Smooth muscle cell (in vitro differentiated cells): ENCODE measurements at regions not wholly inside any gene's neighbourhood (a gene's known extent, or its start where the extent isn't known, plus 50 kb on each side); places are given as distances from the start of the nearest gene placed in this dataset.
"Not testable (repeated sequence)": the region's sequence is repeated elsewhere in the genome, so short reads cannot be mapped to it uniquely, and the experiment has no call there.

Experiments used
- DNase-seq: peaks from one replicate; lab custom pipeline; 2025; ENCODE audit not compliant: unreplicated experiment; lab: John Stamatoyannopoulos, UW
- H2AFZ ChIP-seq: fragments of 200-600 bp; sonication (generic); 2 replicates; pipeline ENCODE4 v1.6.0; 2016; ENCODE audit warnings: antibody characterized with exemption, low read depth, mild to moderate bottlenecking
- H3F3A ChIP-seq: fragments of 200-600 bp; sonication (generic); 2 replicates; pipeline ENCODE4 v1.6.0; 2017; ENCODE audit warnings: antibody characterized with exemption, low read depth
- H3K27ac ChIP-seq: fragments of 200-600 bp; sonication (generic); 2 replicates; pipeline ENCODE4 v1.5.1; 2016; ENCODE audit warnings: low read depth, mild to moderate bottlenecking
- H3K27me3 ChIP-seq: fragments of 200-600 bp; sonication (generic); 2 replicates; pipeline ENCODE4 v1.6.1; 2016; ENCODE audit warnings: low read depth, mild to moderate bottlenecking
- H3K36me3 ChIP-seq: fragments of 200-600 bp; sonication (generic); 2 replicates; pipeline ENCODE4 v1.5.1; 2016; ENCODE audit warnings: low read depth
- H3K4me1 ChIP-seq: fragments of 200-600 bp; sonication (generic); 2 replicates; pipeline ENCODE4 v1.5.1; 2016; ENCODE audit warnings: low read depth
- H3K4me2 ChIP-seq: fragments of 200-600 bp; sonication (generic); 2 replicates; pipeline ENCODE4 v1.6.0; 2016; ENCODE audit warnings: mild to moderate bottlenecking
- H3K4me3 ChIP-seq: fragments of 200-600 bp; sonication (generic); 2 replicates; pipeline ENCODE4 v1.5.1; 2016; ENCODE audit warnings: mild to moderate bottlenecking
- H3K79me2 ChIP-seq: fragments of 200-600 bp; sonication (generic); 2 replicates; pipeline ENCODE4 v1.6.0; 2016; ENCODE audit warnings: low read depth, mild to moderate bottlenecking
- H3K9ac ChIP-seq: fragments of 200-600 bp; sonication (generic); 2 replicates; pipeline ENCODE4 v1.6.0; 2016; ENCODE audit warnings: low read depth
- H3K9me3 ChIP-seq: fragments of 200-600 bp; sonication (generic); replicated peaks from 2 replicates; pipeline ENCODE4 v1.5.1; 2016; ENCODE audit warnings: low read depth
- H4K20me1 ChIP-seq: fragments of 200-600 bp; sonication (generic); 2 replicates; pipeline ENCODE4 v1.6.0; 2016; ENCODE audit warnings: low read depth
- WGBS: methylation state at CpG from one replicate; pipeline ENCODE4 v1.1.7; 2016; ENCODE audit warnings: low lambda C conversion rate; 5-methylcytosine and 5-hydroxymethylcytosine counted together
- TF ChIP-seq, protein P1 (sequence below): fragments of 200-600 bp; sonication (generic); IDR thresholded peaks from 2 replicates; pipeline ENCODE4 v1.5.1; 2017; ENCODE audit warnings: borderline replicate concordance, mild to moderate bottlenecking, antibody characterized with exemption; ENCODE audit not compliant: insufficient read depth, poor library complexity, severe bottlenecking

- H3K36me3 ChIP-seq, result no peaks in the 10 kb centered on the region
- no peak overlapping the region for H3K4me2 ChIP-seq
- peaks cover 4% of the 10 kb centered on the region for H3F3A ChIP-seq
- WGBS, result 92% methylated on average over 9 of the region's 9 CpGs
- H3K4me1 ChIP-seq, result no peaks in the 10 kb centered on the region
- no peak overlapping the region for H3K4me3 ChIP-seq
- H2AFZ ChIP-seq, result no peak overlapping the region
- no peaks in the 10 kb centered on the region for H3K27me3 ChIP-seq
- no peaks in the 10 kb centered on the region for H3K9me3 ChIP-seq
- no peak overlapping the region for H3K27ac ChIP-seq
- H4K20me1 ChIP-seq, result no peaks in the 10 kb centered on the region
- no peaks in the 10 kb centered on the region for H3K79me2 ChIP-seq
- TF ChIP-seq, protein P1, sequence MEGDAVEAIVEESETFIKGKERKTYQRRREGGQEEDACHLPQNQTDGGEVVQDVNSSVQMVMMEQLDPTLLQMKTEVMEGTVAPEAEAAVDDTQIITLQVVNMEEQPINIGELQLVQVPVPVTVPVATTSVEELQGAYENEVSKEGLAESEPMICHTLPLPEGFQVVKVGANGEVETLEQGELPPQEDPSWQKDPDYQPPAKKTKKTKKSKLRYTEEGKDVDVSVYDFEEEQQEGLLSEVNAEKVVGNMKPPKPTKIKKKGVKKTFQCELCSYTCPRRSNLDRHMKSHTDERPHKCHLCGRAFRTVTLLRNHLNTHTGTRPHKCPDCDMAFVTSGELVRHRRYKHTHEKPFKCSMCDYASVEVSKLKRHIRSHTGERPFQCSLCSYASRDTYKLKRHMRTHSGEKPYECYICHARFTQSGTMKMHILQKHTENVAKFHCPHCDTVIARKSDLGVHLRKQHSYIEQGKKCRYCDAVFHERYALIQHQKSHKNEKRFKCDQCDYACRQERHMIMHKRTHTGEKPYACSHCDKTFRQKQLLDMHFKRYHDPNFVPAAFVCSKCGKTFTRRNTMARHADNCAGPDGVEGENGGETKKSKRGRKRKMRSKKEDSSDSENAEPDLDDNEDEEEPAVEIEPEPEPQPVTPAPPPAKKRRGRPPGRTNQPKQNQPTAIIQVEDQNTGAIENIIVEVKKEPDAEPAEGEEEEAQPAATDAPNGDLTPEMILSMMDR, result no peak
- DNase-seq, result no peak
- H3K9ac ChIP-seq, result no peak overlapping the region
These were observed 69.3 kb upstream of the RGPD5 start for GRCh38 chr2:109724533-109725460.

DNA sequence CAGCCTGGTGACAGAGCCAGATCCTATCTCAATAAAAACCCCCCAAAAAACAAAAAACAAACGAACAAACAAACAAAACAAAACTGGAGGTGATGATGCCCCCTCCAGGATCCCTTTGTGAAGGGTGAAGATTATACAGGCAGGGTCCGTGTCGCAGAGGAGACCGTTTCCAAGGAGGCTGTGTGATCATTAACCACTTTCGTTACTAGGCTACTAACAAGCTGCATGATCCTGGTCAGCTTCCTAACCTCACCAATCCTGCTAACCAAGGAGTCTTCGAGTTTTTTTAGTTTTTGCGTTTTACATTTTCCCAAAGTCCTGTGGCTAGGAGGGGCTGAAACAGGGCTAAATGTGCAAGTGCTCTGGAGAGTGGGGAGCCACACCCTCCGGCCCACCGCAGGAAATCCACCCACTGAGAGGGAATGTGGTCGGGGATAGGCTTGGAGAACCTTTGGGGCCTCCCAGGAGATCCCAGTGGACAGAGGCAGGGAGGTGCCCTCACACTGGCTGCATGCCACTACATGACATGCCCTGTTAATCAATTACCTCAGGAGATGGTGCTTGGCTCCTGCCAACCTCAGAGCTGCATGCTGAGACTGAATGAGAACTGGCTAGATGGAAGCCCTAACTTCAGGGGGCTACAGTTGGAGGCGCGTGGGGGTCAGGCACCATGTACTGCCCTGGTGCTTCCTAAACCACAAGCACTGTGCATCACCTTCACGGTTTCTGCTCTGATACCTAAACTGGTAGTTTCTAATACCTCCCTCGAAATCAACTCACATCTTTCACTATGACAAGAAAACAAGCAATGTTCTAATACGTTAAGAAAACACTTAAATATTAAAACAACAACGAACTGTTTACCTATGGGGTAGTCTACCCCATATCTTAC lies 67.5 kb upstream of the RGPD5 start:
- Histone ChIP-seq H3K36me3 (no peaks in the 10 kb centered on the region), H4K20me1 (no peaks in the 10 kb centered on the region), H3K27me3 (no peaks in the 10 kb centered on the region), H3F3A (peaks cover 4% of the 10 kb centered on the region), H2AFZ (no peak overlapping the region), H3K4me3 (no peak overlapping the region), H3K4me2 (no peak overlapping the region), H3K79me2 (no peaks in the 10 kb centered on the region), H3K9ac (no peak overlapping the region), H3K4me1 (no peaks in the 10 kb centered on the region), H3K9me3 (no peaks in the 10 kb centered on the region), H3K27ac (no peak overlapping the region)
- no peak for DNase-seq
- 93% methylated on average over 16 of the region's 16 CpGs for WGBS
- TF ChIP-seq, protein P1, result no peak

GRCh38 chr2:109727929-109728447 lies 66.1 kb upstream of the RGPD5 start:
- no peak overlapping the region for H3K4me2 ChIP-seq
- WGBS, result 95% methylated on average over 4 of the region's 4 CpGs
- no peak overlapping the region for H2AFZ ChIP-seq

GRCh38 chr2:109733746-109734145 lies 60.4 kb upstream of the RGPD5 start:
- WGBS, result 95% methylated on average over 14 of the region's 14 CpGs
- H3K9me3 ChIP-seq, H4K20me1 ChIP-seq: not testable (repeated sequence)

More at GRCh38 chr2:109727929-109728447, 66.1 kb upstream of the RGPD5 start:
- Histone ChIP-seq H3K79me2 (no peaks in the 10 kb centered on the region), H4K20me1 (no peaks in the 10 kb centered on the region), H3K9ac (no peak overlapping the region), H3K4me1 (no peaks in the 10 kb centered on the region), H3K27me3 (no peaks in the 10 kb centered on the region), H3F3A (peaks cover 4% of the 10 kb centered on the region), H3K9me3 (no peaks in the 10 kb centered on the region), H3K27ac (no peak overlapping the region), H3K4me3 (no peak overlapping the region), H3K36me3 (no peaks in the 10 kb centered on the region)
- no peak for DNase-seq
- TF ChIP-seq, protein P1, result no peak

More at GRCh38 chr2:109733746-109734145, 60.4 kb upstream of the RGPD5 start:
- not testable (repeated sequence) for H3K9ac ChIP-seq, H3K27ac ChIP-seq, H2AFZ ChIP-seq, H3F3A ChIP-seq, H3K4me2 ChIP-seq, H3K4me3 ChIP-seq, H3K36me3 ChIP-seq, H3K79me2 ChIP-seq, H3K27me3 ChIP-seq, DNase-seq, H3K4me1 ChIP-seq
